ENCODE measurements at regions not wholly inside any gene's neighbourhood (a gene's known extent, or its start where the extent isn't known, plus 50 kb on each side); places are given as distances from the start of the nearest gene placed in this dataset.
A peak's percentile ranks its signal among the peaks of the same experiment; 100 is the strongest.

- no peak for DNase-seq
Measured at GRCh38 chr7:22622116-22622785, 104.7 kb upstream of the IL6 start.

- DNase-seq: no peak
Measured at GRCh38 chr7:22618528-22618927, 108.5 kb upstream of the IL6 start.

GRCh38 chr7:22617166-22617565, 109.8 kb upstream of the IL6 start:
- no peak for DNase-seq

GRCh38 chr7:22613496-22613895, 113.5 kb upstream of the IL6 start:
- DNase-seq: no peak

GRCh38 chr7:22612776-22613175, 112.8 kb upstream of the STEAP1B start:
- no peak for DNase-seq

- DNase-seq: no peak
Measured at GRCh38 chr7:22611758-22612079, 111.7 kb upstream of the STEAP1B start.

- DNase-seq: no peak
Measured at GRCh38 chr7:22610951-22611757, 111.2 kb upstream of the STEAP1B start.

- no peak for DNase-seq
Measured at GRCh38 chr7:22610263-22610662, 110.3 kb upstream of the STEAP1B start.

GRCh38 chr7:22607180-22607579, 107.2 kb upstream of the STEAP1B start:
- DNase-seq: no peak

GRCh38 chr7:22604246-22604645, 104.3 kb upstream of the STEAP1B start:
- no peak for DNase-seq

- DNase-seq: no peak
Measured at GRCh38 chr7:22601812-22602565, 102.0 kb upstream of the STEAP1B start.

GRCh38 chr7:22601408-22601807, 101.4 kb upstream of the STEAP1B start:
- no peak for DNase-seq

- no peak for DNase-seq
Measured at GRCh38 chr7:22601003-22601402, 101.0 kb upstream of the STEAP1B start.

- no peak for DNase-seq
Measured at GRCh38 chr7:22598318-22598920, 98.4 kb upstream of the STEAP1B start.

GRCh38 chr7:22597844-22598243, 97.9 kb upstream of the STEAP1B start:
- DNase-seq: no peak

GRCh38 chr7:22596763-22597400, 96.9 kb upstream of the STEAP1B start:
- DNase-seq: no peak

- no peak for DNase-seq
Measured at GRCh38 chr7:22594020-22594419, 94.0 kb upstream of the STEAP1B start.

GRCh38 chr7:22591271-22591670, 91.3 kb upstream of the STEAP1B start:
- DNase-seq: no peak

GRCh38 chr7:22589641-22590201, 89.7 kb upstream of the STEAP1B start:
- no peak for DNase-seq

GRCh38 chr7:22588351-22588750, 88.4 kb upstream of the STEAP1B start:
- no peak for DNase-seq

GRCh38 chr7:22587322-22587721, 87.3 kb upstream of the STEAP1B start:
- peak in 1 of 2 donors; percentile 10 for DNase-seq

GRCh38 chr7:22586786-22587140, 86.8 kb upstream of the STEAP1B start:
- DNase-seq: no peak
